ENCODE measurements at regions not wholly inside any gene's neighbourhood (a gene's known extent, or its start where the extent isn't known, plus 50 kb on each side); places are given as distances from the start of the nearest gene placed in this dataset.

DNA sequence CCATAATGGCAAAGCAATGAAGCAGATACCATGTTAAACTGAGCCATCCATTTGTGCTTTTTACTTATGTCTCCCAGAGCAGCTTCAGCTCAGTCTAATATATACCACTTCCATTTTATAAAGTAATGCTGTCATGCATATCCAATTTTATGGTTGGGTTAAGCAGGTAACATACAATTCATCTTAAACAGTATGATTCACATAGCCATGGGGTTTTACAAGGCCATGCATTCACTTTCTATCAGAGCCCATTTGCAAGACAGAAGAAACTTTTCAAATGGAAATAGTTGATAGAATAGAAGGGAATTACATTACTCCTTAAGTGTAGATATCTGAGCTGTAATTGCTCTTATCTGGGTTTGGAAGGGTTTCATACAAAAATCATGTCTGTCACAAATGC, 580.5 kb upstream of the CXADR start:
- no peaks in the 10 kb centered on the region for H3K27me3 ChIP-seq (replicated peaks; ENCODE audit: insufficient read depth, low read depth, low read length, poor library complexity)
- no peak overlapping the region for H3K27ac ChIP-seq (ENCODE audit: low read depth, low read length, poor library complexity, severe bottlenecking)
- CTCF ChIA-PET: no interaction called here
- TF ChIP-seq EZH2 (IDR thresholded peaks at IDR 0.05; ENCODE audit: borderline replicate concordance, low read depth, low read length, poor library complexity, severe bottlenecking): no peak
- TF ChIP-seq, protein P1, sequence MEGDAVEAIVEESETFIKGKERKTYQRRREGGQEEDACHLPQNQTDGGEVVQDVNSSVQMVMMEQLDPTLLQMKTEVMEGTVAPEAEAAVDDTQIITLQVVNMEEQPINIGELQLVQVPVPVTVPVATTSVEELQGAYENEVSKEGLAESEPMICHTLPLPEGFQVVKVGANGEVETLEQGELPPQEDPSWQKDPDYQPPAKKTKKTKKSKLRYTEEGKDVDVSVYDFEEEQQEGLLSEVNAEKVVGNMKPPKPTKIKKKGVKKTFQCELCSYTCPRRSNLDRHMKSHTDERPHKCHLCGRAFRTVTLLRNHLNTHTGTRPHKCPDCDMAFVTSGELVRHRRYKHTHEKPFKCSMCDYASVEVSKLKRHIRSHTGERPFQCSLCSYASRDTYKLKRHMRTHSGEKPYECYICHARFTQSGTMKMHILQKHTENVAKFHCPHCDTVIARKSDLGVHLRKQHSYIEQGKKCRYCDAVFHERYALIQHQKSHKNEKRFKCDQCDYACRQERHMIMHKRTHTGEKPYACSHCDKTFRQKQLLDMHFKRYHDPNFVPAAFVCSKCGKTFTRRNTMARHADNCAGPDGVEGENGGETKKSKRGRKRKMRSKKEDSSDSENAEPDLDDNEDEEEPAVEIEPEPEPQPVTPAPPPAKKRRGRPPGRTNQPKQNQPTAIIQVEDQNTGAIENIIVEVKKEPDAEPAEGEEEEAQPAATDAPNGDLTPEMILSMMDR (conservative IDR thresholded peaks at IDR 0.05; ENCODE audit: low read depth, low read length): no peak
- no peak overlapping the region for H3K4me3 ChIP-seq (ENCODE audit: low read depth, low read length, poor library complexity, severe bottlenecking)
- H3K36me3 ChIP-seq (ENCODE audit: insufficient read depth, low read length, poor library complexity, severe bottlenecking): no peaks in the 10 kb centered on the region
- BruUV-seq (replicated peaks): no TSS peak
- POLR2A ChIA-PET (ENCODE audit: low non-redundant PET): no interaction called here
- no peak for DNase-seq (ENCODE audit: low spot score)
- H3K4me1 ChIP-seq (ENCODE audit: insufficient read depth, low read length, poor library complexity, severe bottlenecking): no peaks in the 10 kb centered on the region
- H3K9me3 ChIP-seq (ENCODE audit: low read depth, low read length, poor library complexity, severe bottlenecking): no peaks in the 10 kb centered on the region
- intact Hi-C loops (cut with micrococcal nuclease; ENCODE audit: unreplicated experiment): no loop called here

DNA sequence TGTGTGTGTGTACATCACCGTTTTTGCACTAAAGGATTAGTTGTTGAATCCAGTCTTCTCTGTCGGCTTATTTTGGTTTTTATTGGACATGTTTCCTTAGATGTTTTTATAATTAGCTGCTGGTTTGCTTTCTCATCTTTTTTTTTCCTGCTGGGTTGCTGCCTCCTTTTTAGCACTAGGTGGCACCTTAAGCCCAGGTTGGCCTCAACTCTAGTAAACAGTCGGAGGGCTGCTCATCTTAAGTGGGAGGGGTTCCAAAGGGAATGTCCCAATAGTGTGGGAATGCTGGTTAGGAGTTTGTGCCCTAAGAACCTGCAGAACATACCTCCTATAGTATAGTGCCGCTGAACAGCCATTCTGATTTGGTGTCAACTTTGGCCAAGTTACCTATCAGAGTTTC, 570.1 kb upstream of the CXADR start:
- DNase-seq (ENCODE audit: low spot score): peak; percentile 17
- BruUV-seq (replicated peaks): no TSS peak
- intact Hi-C loops (cut with micrococcal nuclease; ENCODE audit: unreplicated experiment): loop anchor here (2.0 to 10.0 kb wide), 2 partner anchors 102 to 324 kb away; no protein-coding TSS in a partner anchor

DNA sequence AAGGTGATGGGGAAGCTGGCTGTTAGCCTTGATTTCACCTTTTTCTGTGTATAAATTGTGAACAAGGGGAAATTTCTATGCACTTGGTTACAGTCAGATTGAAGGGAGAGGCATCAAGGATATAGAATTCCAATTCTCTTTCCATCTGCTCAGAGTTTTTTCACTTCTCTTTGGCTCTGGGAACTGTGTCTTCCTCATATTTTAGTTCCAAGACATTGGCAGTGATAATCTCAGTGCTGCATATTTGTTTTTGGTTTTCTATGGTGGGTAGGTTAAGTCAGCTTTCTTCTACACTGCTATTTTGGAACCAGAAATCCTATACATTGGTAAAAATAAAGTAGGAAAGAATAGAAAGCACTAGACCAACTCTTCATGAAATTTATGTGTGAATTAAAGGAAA, 569.6 kb upstream of the CXADR start:
- no peak for TF ChIP-seq EZH2 (IDR thresholded peaks at IDR 0.05; ENCODE audit: borderline replicate concordance, low read depth, low read length, poor library complexity, severe bottlenecking)
- TF ChIP-seq, protein P1 (conservative IDR thresholded peaks at IDR 0.05; ENCODE audit: low read depth, low read length): no peak
- Histone ChIP-seq H3K36me3 (ENCODE audit: insufficient read depth, low read length, poor library complexity, severe bottlenecking) (no peaks in the 10 kb centered on the region), H3K4me3 (ENCODE audit: low read depth, low read length, poor library complexity, severe bottlenecking) (no peak overlapping the region), H3K4me1 (ENCODE audit: insufficient read depth, low read length, poor library complexity, severe bottlenecking) (no peaks in the 10 kb centered on the region), H3K9me3 (ENCODE audit: low read depth, low read length, poor library complexity, severe bottlenecking) (peaks cover 34% of the 10 kb centered on the region), H3K27ac (ENCODE audit: low read depth, low read length, poor library complexity, severe bottlenecking) (no peak overlapping the region), H3K27me3 (replicated peaks; ENCODE audit: insufficient read depth, low read depth, low read length, poor library complexity) (no peaks in the 10 kb centered on the region)
- CTCF ChIA-PET: interaction anchor here (0.7 kb wide), 1 partner anchor 594 kb away, joined by 3 read pairs; no protein-coding TSS in a partner anchor
- no TSS peak for BruUV-seq (replicated peaks)
- POLR2A ChIA-PET (ENCODE audit: low non-redundant PET): no interaction called here
- no peak for DNase-seq (ENCODE audit: low spot score)
- intact Hi-C loops (cut with micrococcal nuclease; ENCODE audit: unreplicated experiment): loop anchor here (2.0 to 10.0 kb wide), 2 partner anchors 102 to 324 kb away; no protein-coding TSS in a partner anchor

More for the DNA sequence above, 570.1 kb upstream of the CXADR start:
- H3K27ac ChIP-seq (ENCODE audit: low read depth, low read length, poor library complexity, severe bottlenecking): no peak overlapping the region
- no peak overlapping the region for H3K4me3 ChIP-seq (ENCODE audit: low read depth, low read length, poor library complexity, severe bottlenecking)
- no peaks in the 10 kb centered on the region for H3K27me3 ChIP-seq (replicated peaks; ENCODE audit: insufficient read depth, low read depth, low read length, poor library complexity)
- H3K36me3 ChIP-seq (ENCODE audit: insufficient read depth, low read length, poor library complexity, severe bottlenecking): no peaks in the 10 kb centered on the region
- no peaks in the 10 kb centered on the region for H3K4me1 ChIP-seq (ENCODE audit: insufficient read depth, low read length, poor library complexity, severe bottlenecking)
- TF ChIP-seq, protein P1 (conservative IDR thresholded peaks at IDR 0.05; ENCODE audit: low read depth, low read length): peak; percentile 44; the same call in 1 of the 2 replicates
- TF ChIP-seq EZH2 (IDR thresholded peaks at IDR 0.05; ENCODE audit: borderline replicate concordance, low read depth, low read length, poor library complexity, severe bottlenecking): no peak
- H3K9me3 ChIP-seq (ENCODE audit: low read depth, low read length, poor library complexity, severe bottlenecking): peaks cover 34% of the 10 kb centered on the region
- ChIA-PET CTCF (interaction anchor here (0.7 kb wide), 1 partner anchor 594 kb away, joined by 3 read pairs; no protein-coding TSS in a partner anchor), POLR2A (ENCODE audit: low non-redundant PET) (no interaction called here)

All from A673 (cell line).